K562 (cell line): ENCODE measurements at regions not wholly inside any gene's neighbourhood (a gene's known extent, or its start where the extent isn't known, plus 50 kb on each side); places are given as distances from the start of the nearest gene placed in this dataset.

Experiments
- ATAC-seq: fragments of 200-7000 bp; cut with Tn5 transposase; 3 replicates; pipeline ENCODE4 v1.9.1; 2020; ENCODE audit warnings: moderate library complexity
- BruUV-seq: library from RNA; stranded (reverse); fragments of 400-500 nt; replicated peaks from 2 replicates; lab custom pipeline; 2021; lab: Mats Ljungman, UMichigan
- CTCF ChIA-PET: fragments of 300-600 bp; formaldehyde crosslinking; extraction: SDS; loops from one replicate; lab custom pipeline; 2021; ENCODE audit warnings: low intra/inter-chr PET ratio; lab: Yijun Ruan, JAX
- POLR2A ChIA-PET: fragments of 300-600, 350-650 bp; sonication (Branson Sonifier 250); formaldehyde crosslinking; extraction: SDS; loops from one replicate; lab custom pipeline; 2021; ENCODE audit warnings: antibody characterized with exemption, inconsistent platforms; lab: Yijun Ruan, JAX
- DNase-seq, 4 experiments: peaks; one replicate each; pipeline versions ENCODE4 v3.0.0 to v3.0.0-alpha.2; 2011 to 2018; ENCODE audit warnings: low spot score in 3 of 4, mixed read lengths in 3 of 4; ENCODE audit errors: extremely low read depth in 1 of 4
- FAIRE-seq: peaks from 2 replicates; lab custom pipeline; 2011; peaks lifted over from hg19 to GRCh38; lab: Jason Lieb, UNC
- H2AFZ ChIP-seq: 2 replicates; pipeline ENCODE4 v1.6.0; 2011; ENCODE audit warnings: low read depth, low read length, control low read depth, inconsistent platforms
- H3K27ac ChIP-seq: fragments of 200-600 bp; 3 replicates; pipeline ENCODE4 v1.8.0; 2011; ENCODE audit warnings: low read depth, mild to moderate bottlenecking, control low read depth, inconsistent platforms, low read length, moderate library complexity, mixed read lengths; ENCODE audit errors: extremely low read depth
- H3K27me3 ChIP-seq, 2 experiments: fragments of 300-600 bp in 1 of 2; 2 replicates in 1 of 2; 3 replicates in 1 of 2; pipeline versions ENCODE4 v1.6.0 to v1.8.0; 2011; ENCODE audit warnings: inconsistent platforms in 2 of 2, low read length in 2 of 2, mild to moderate bottlenecking in 1 of 2, mixed read lengths in 1 of 2, moderate library complexity in 1 of 2; ENCODE audit not compliant: control insufficient read depth in 2 of 2, insufficient read depth in 2 of 2
- H3K36me3 ChIP-seq: fragments of 300-600 bp; 3 replicates; pipeline ENCODE4 v1.8.0; 2011; ENCODE audit warnings: mild to moderate bottlenecking, low read length, inconsistent platforms; ENCODE audit not compliant: control insufficient read depth, insufficient read depth
- H3K4me1 ChIP-seq, 2 experiments: fragments of 200-600 bp in 1 of 2; replicated peaks in 1 of 2; 2 replicates in 1 of 2; 3 replicates in 1 of 2; pipeline versions ENCODE4 v1.5.1 to v1.8.0; 2011; ENCODE audit warnings: inconsistent platforms in 2 of 2, low read length in 2 of 2, mild to moderate bottlenecking in 1 of 2, mixed read lengths in 1 of 2, moderate library complexity in 1 of 2; ENCODE audit not compliant: control insufficient read depth in 2 of 2, insufficient read depth in 2 of 2
- H3K4me2 ChIP-seq: 2 replicates; pipeline ENCODE4 v1.6.1; 2011; ENCODE audit warnings: low read length, control low read depth, inconsistent platforms, mixed read lengths; ENCODE audit not compliant: insufficient read depth
- H3K4me3 ChIP-seq: fragments of 200-600 bp; sonication (generic), shearing (Covaris generic); 2 replicates; pipeline ENCODE4 v1.5.1; 2016; ENCODE audit warnings: control low read depth, inconsistent platforms
- H3K79me2 ChIP-seq: fragments of 200-600 bp; 3 replicates; pipeline ENCODE4 v1.8.0; 2011; ENCODE audit warnings: low read length, inconsistent platforms; ENCODE audit not compliant: control insufficient read depth, insufficient read depth
- H3K9ac ChIP-seq, 2 experiments: 2 replicates each; pipeline versions ENCODE4 v1.6.0 to v1.6.1; 2011; ENCODE audit warnings: low read depth in 2 of 2, low read length in 2 of 2, control low read depth in 1 of 2, inconsistent platforms in 1 of 2, mild to moderate bottlenecking in 1 of 2, mixed read lengths in 1 of 2; ENCODE audit not compliant: insufficient read depth in 1 of 2
- H3K9me1 ChIP-seq: one replicate; pipeline ENCODE4 v1.6.0; 2011; ENCODE audit warnings: inconsistent platforms, mild to moderate bottlenecking, low read length, moderate library complexity; ENCODE audit not compliant: control insufficient read depth, insufficient read depth
- H3K9me3 ChIP-seq: replicated peaks from 2 replicates; pipeline ENCODE4 v1.5.1; 2011; ENCODE audit warnings: low read depth, low read length, inconsistent platforms; ENCODE audit not compliant: control insufficient read depth, insufficient read depth
- H4K20me1 ChIP-seq: replicated peaks from 2 replicates; pipeline ENCODE4 v1.6.1; 2011; ENCODE audit warnings: low read length, inconsistent platforms, mixed read lengths; ENCODE audit not compliant: control insufficient read depth, insufficient read depth
- ETV5 ChIP-seq: sonication (generic); formaldehyde crosslinking; IDR thresholded peaks from 2 replicates; pipeline ENCODE4 v1.4.0; 2020; ENCODE audit warnings: low read depth, mild to moderate bottlenecking, missing genetic modification reagents
- FOXM1 ChIP-seq, 2 experiments: fragments of 450-650 bp in 1 of 2; sonication (generic) in 1 of 2; formaldehyde crosslinking in 1 of 2; IDR thresholded peaks; 2 replicates each; pipeline versions ENCODE4 v1.6.1 to v1.9.0; 2017 to 2022; ENCODE audit warnings: low read depth in 2 of 2, mild to moderate bottlenecking in 2 of 2, missing genetic modification reagents in 1 of 2, moderate library complexity in 1 of 2
- GABPB2 ChIP-seq: fragments of 250-450 bp; sonication (Bioruptor Pico); conservative IDR thresholded peaks from 2 replicates; pipeline ENCODE4 v1.5.1; 2021; ENCODE audit warnings: mild to moderate bottlenecking
- KDM4B ChIP-seq, 2 experiments: fragments of 450-650 bp in 1 of 2; sonication (generic) in 1 of 2; IDR thresholded peaks; 2 replicates each; pipeline ENCODE4 v1.6.1; 2016 to 2017; ENCODE audit warnings: borderline replicate concordance in 2 of 2, antibody characterized with exemption in 1 of 2, low read depth in 1 of 2, mild to moderate bottlenecking in 1 of 2
- MXI1 ChIP-seq: IDR thresholded peaks from 2 replicates; pipeline ENCODE4 v1.6.1; 2011; ENCODE audit warnings: low read depth, mild to moderate bottlenecking, improper control_type of control experiment, low read length
- NFE2L1 ChIP-seq: fragments of 450-650 bp; IDR thresholded peaks from 2 replicates; pipeline ENCODE4 v1.6.1; 2016; ENCODE audit warnings: missing genetic modification characterization, low read depth, mild to moderate bottlenecking, missing compliant biosample characterization, moderate library complexity, borderline replicate concordance
- NFIX ChIP-seq: fragments of 250-450 bp; sonication (Bioruptor Pico); IDR thresholded peaks from 2 replicates; pipeline ENCODE4 v1.4.0; 2020; ENCODE audit warnings: low read depth, mild to moderate bottlenecking, moderate library complexity
- PURB ChIP-seq: sonication (generic); formaldehyde crosslinking; IDR thresholded peaks from 2 replicates; pipeline ENCODE4 v1.9.0; 2021; ENCODE audit warnings: low read depth, mild to moderate bottlenecking, missing genetic modification reagents
- RBM17 ChIP-seq: fragments of 200-400 bp; formaldehyde crosslinking; IDR thresholded peaks from 2 replicates; pipeline ENCODE4 v1.6.1; 2017; ENCODE audit warnings: low read depth, mild to moderate bottlenecking, low read length, borderline replicate concordance
- ZBTB33 ChIP-seq: sonication (generic); formaldehyde crosslinking; IDR thresholded peaks from 2 replicates; pipeline ENCODE4 v1.8.1; 2023; ENCODE audit warnings: mild to moderate bottlenecking, missing genetic modification reagents
- ZNF212 ChIP-seq: fragments of 450-650 bp; formaldehyde crosslinking; IDR thresholded peaks from 2 replicates; pipeline ENCODE4 v1.4.0; 2020; ENCODE audit warnings: mild to moderate bottlenecking
- ZNF3 ChIP-seq: fragments of 250-450 bp; sonication (Bioruptor Pico); IDR thresholded peaks from 2 replicates; pipeline ENCODE4 v1.5.0; 2021; ENCODE audit warnings: mild to moderate bottlenecking, moderate library complexity
- ZNF696 ChIP-seq: fragments of 250-450 bp; sonication (Bioruptor Pico); conservative IDR thresholded peaks from 2 replicates; pipeline ENCODE4 v1.4.0; 2020; ENCODE audit warnings: mild to moderate bottlenecking, moderate library complexity
- WGBS: fragments of 100-300 bp; shearing (Covaris generic); methylation state at CpG from one replicate; pipeline ENCODE4 v1.1.6; 2016; ENCODE audit warnings: low coverage, mixed read lengths; ENCODE audit not compliant: insufficient coverage; ENCODE audit errors: missing lambda C conversion rate; 5-methylcytosine and 5-hydroxymethylcytosine counted together
- in situ Hi-C: fragments of 300-500 bp; cut with MboI; formaldehyde crosslinking; loops from 4 replicates; pipeline ENCODE4 v1.15.0; 2018; ENCODE audit warnings: inconsistent platforms, mixed read lengths
- intact Hi-C: fragments of 100-400 bp; cut with micrococcal nuclease; formaldehyde crosslinking; loops from 2 replicates; pipeline ENCODE4 v1.14.2; 2022
- TF ChIP-seq, protein P1 (sequence below): sonication (generic); formaldehyde crosslinking; IDR thresholded peaks from 2 replicates; pipeline ENCODE4 v1.8.0; 2022; ENCODE audit warnings: missing genetic modification reagents, mild to moderate bottlenecking, borderline replicate concordance
- TF ChIP-seq, protein P2 (sequence below): fragments of 250-450 bp; sonication (Bioruptor Pico); IDR thresholded peaks from 2 replicates; pipeline ENCODE4 v1.8.0; 2021; ENCODE audit warnings: borderline replicate concordance, mild to moderate bottlenecking, moderate library complexity; ENCODE audit not compliant: poor library complexity, severe bottlenecking

- H3K9ac ChIP-seq, result no peak overlapping the region
- in situ Hi-C loops, result loop anchor here (10.0 to 25.0 kb wide), 2 partner anchors 131 to 954 kb away; no protein-coding TSS in a partner anchor
- 63% methylated on average over 3 of the region's 3 CpGs for WGBS
- no peaks in the 10 kb centered on the region for H4K20me1 ChIP-seq
- POLR2A ChIA-PET, result no interaction called here
- H3K4me2 ChIP-seq, result no peak overlapping the region
- no peak overlapping the region for H3K4me3 ChIP-seq
- ATAC-seq (no peak), FAIRE-seq (no peak), DNase-seq (no peak)
- no TSS peak for BruUV-seq
- no peaks in the 10 kb centered on the region for H3K36me3 ChIP-seq
- no peak overlapping the region for H2AFZ ChIP-seq
- no peaks in the 10 kb centered on the region for H3K9me3 ChIP-seq
- no peaks in the 10 kb centered on the region for H3K4me1 ChIP-seq
- CTCF ChIA-PET, result no interaction called here
- no peak overlapping the region for H3K27ac ChIP-seq
- H3K79me2 ChIP-seq, result no peaks in the 10 kb centered on the region
- TF ChIP-seq PURB (CRISPR knock-in tag) (no peak), MXI1 (no peak), KDM4B (IDR thresholded peaks at IDR 0.05; ENCODE audit: borderline replicate concordance in 2 of 2, low read depth in 1 of 2) (no peak), GABPB2 (CRISPR knock-in tag) (no peak), NFE2L1 (no peak), RBM17 (no peak), ZNF696 (CRISPR knock-in tag) (no peak), ZBTB33 (no peak), ETV5 (CRISPR knock-in tag) (no peak), ZNF212 (CRISPR knock-in tag) (no peak), ZNF3 (CRISPR knock-in tag) (no peak), FOXM1 (IDR thresholded peaks at IDR 0.05; ENCODE audit: low read depth) (no peak), FOXM1 (CRISPR knock-in tag; IDR thresholded peaks at IDR 0.05; ENCODE audit: low read depth) (no peak), NFIX (CRISPR knock-in tag) (no peak)
- TF ChIP-seq, protein P1, sequence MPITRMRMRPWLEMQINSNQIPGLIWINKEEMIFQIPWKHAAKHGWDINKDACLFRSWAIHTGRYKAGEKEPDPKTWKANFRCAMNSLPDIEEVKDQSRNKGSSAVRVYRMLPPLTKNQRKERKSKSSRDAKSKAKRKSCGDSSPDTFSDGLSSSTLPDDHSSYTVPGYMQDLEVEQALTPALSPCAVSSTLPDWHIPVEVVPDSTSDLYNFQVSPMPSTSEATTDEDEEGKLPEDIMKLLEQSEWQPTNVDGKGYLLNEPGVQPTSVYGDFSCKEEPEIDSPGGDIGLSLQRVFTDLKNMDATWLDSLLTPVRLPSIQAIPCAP (CRISPR knock-in tag), result no peak
- TF ChIP-seq, protein P2, sequence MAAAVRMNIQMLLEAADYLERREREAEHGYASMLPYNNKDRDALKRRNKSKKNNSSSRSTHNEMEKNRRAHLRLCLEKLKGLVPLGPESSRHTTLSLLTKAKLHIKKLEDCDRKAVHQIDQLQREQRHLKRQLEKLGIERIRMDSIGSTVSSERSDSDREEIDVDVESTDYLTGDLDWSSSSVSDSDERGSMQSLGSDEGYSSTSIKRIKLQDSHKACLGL, result no peak
- no peaks in the 10 kb centered on the region for H3K9me1 ChIP-seq
- intact Hi-C loops, result no loop called here
- H3K27me3 ChIP-seq, result no peaks in the 10 kb centered on the region
These were observed 128.4 kb downstream of the BTC start for GRCh38 chr4:74665876-74666275.
